ENCODE measurements at regions not wholly inside any gene's neighbourhood (a gene's known extent, or its start where the extent isn't known, plus 50 kb on each side); places are given as distances from the start of the nearest gene placed in this dataset.

GRCh38 chr12:20232931-20233675 lies 135.2 kb upstream of the PDE3A start:
- no peak overlapping the region for H3K4me3 Mint-ChIP-seq (ENCODE audit: unreplicated experiment)
- DNase-seq (ENCODE audit: low spot score): no peak
- peaks cover 5% of the 10 kb centered on the region for H3K36me3 Mint-ChIP-seq (ENCODE audit: low read depth)
- H3K4me1 Mint-ChIP-seq (ENCODE audit: low read depth): no peaks in the 10 kb centered on the region
- no peak overlapping the region for H3K27ac Mint-ChIP-seq (ENCODE audit: unreplicated experiment)
- H3K27me3 Mint-ChIP-seq (ENCODE audit: low read depth): no peaks in the 10 kb centered on the region
- TF ChIP-seq, protein P1, sequence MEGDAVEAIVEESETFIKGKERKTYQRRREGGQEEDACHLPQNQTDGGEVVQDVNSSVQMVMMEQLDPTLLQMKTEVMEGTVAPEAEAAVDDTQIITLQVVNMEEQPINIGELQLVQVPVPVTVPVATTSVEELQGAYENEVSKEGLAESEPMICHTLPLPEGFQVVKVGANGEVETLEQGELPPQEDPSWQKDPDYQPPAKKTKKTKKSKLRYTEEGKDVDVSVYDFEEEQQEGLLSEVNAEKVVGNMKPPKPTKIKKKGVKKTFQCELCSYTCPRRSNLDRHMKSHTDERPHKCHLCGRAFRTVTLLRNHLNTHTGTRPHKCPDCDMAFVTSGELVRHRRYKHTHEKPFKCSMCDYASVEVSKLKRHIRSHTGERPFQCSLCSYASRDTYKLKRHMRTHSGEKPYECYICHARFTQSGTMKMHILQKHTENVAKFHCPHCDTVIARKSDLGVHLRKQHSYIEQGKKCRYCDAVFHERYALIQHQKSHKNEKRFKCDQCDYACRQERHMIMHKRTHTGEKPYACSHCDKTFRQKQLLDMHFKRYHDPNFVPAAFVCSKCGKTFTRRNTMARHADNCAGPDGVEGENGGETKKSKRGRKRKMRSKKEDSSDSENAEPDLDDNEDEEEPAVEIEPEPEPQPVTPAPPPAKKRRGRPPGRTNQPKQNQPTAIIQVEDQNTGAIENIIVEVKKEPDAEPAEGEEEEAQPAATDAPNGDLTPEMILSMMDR (IDR thresholded peaks at IDR 0.05): no peak
- H3K9me3 Mint-ChIP-seq (ENCODE audit: low read depth): peaks cover 11% of the 10 kb centered on the region

DNA sequence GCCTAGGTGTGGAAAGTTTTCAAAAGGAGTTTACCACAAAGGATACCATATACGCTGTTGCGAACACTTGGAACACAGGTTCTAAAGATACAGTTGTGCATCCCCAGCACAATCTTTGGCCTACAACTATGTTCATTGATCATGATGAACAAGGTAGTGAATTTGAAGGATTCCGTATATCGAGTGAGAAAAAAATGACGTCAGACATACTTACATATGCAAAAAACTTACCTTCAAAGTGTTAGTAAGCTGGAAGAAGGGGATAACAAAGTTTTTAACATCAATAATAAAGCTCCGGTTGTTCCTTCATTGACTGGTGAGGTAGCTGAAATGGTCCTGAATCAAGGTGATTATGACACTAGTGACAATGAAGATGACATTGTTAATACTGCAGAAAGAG lies 133.9 kb upstream of the PDE3A start:
- Mint-ChIP-seq H3K27me3 (ENCODE audit: low read depth) (no peaks in the 10 kb centered on the region), H3K36me3 (ENCODE audit: low read depth) (peaks cover 5% of the 10 kb centered on the region), H3K9me3 (ENCODE audit: low read depth) (peaks cover 11% of the 10 kb centered on the region), H3K4me1 (ENCODE audit: low read depth) (no peaks in the 10 kb centered on the region), H3K27ac (ENCODE audit: unreplicated experiment) (no peak overlapping the region), H3K4me3 (ENCODE audit: unreplicated experiment) (no peak overlapping the region)
- no peak for DNase-seq (ENCODE audit: low spot score)
- TF ChIP-seq, protein P1 (IDR thresholded peaks at IDR 0.05): no peak

GRCh38 chr12:20237091-20237490 lies 131.2 kb upstream of the PDE3A start:
- no peak overlapping the region for H3K27ac Mint-ChIP-seq (ENCODE audit: unreplicated experiment)
- H3K27me3 Mint-ChIP-seq (ENCODE audit: low read depth): no peaks in the 10 kb centered on the region
- DNase-seq (ENCODE audit: low spot score): no peak
- peaks cover 8% of the 10 kb centered on the region for H3K9me3 Mint-ChIP-seq (ENCODE audit: low read depth)
- TF ChIP-seq, protein P1 (IDR thresholded peaks at IDR 0.05): no peak
- peaks cover 3% of the 10 kb centered on the region for H3K36me3 Mint-ChIP-seq (ENCODE audit: low read depth)
- no peaks in the 10 kb centered on the region for H3K4me1 Mint-ChIP-seq (ENCODE audit: low read depth)
- no peak overlapping the region for H3K4me3 Mint-ChIP-seq (ENCODE audit: unreplicated experiment)

- peaks cover 4% of the 10 kb centered on the region for H3K36me3 Mint-ChIP-seq (ENCODE audit: low read depth)
These were observed 122.8 kb upstream of the PDE3A start for GRCh38 chr12:20245491-20245890.

GRCh38 chr12:20248646-20249045 lies 119.7 kb upstream of the PDE3A start:
- peaks cover 7% of the 10 kb centered on the region for H3K4me1 Mint-ChIP-seq (ENCODE audit: low read depth)
- TF ChIP-seq, protein P1 (IDR thresholded peaks at IDR 0.05): no peak
- H3K4me3 Mint-ChIP-seq (ENCODE audit: unreplicated experiment): no peak overlapping the region
- no peaks in the 10 kb centered on the region for H3K27me3 Mint-ChIP-seq (ENCODE audit: low read depth)
- H3K27ac Mint-ChIP-seq (ENCODE audit: unreplicated experiment): no peak overlapping the region
- DNase-seq (ENCODE audit: low spot score): no peak
- H3K9me3 Mint-ChIP-seq (ENCODE audit: low read depth): peaks cover 26% of the 10 kb centered on the region
- peaks cover 4% of the 10 kb centered on the region for H3K36me3 Mint-ChIP-seq (ENCODE audit: low read depth)

More at GRCh38 chr12:20245491-20245890, 122.8 kb upstream of the PDE3A start:
- peaks cover 12% of the 10 kb centered on the region for H3K9me3 Mint-ChIP-seq (ENCODE audit: low read depth)
- no peak for DNase-seq (ENCODE audit: low spot score)
- no peaks in the 10 kb centered on the region for H3K27me3 Mint-ChIP-seq (ENCODE audit: low read depth)
- H3K4me3 Mint-ChIP-seq (ENCODE audit: unreplicated experiment): no peak overlapping the region
- H3K27ac Mint-ChIP-seq (ENCODE audit: unreplicated experiment): no peak overlapping the region
- TF ChIP-seq, protein P1 (IDR thresholded peaks at IDR 0.05): no peak
- H3K4me1 Mint-ChIP-seq (ENCODE audit: low read depth): peaks cover 7% of the 10 kb centered on the region

All from chondrocyte (in vitro differentiated cells).